Karpas-422 (cell line): ENCODE measurements at regions not wholly inside any gene's neighbourhood (a gene's known extent, or its start where the extent isn't known, plus 50 kb on each side); places are given as distances from the start of the nearest gene placed in this dataset.
"Not testable (repeated sequence)": the region's sequence is repeated elsewhere in the genome, so short reads cannot be mapped to it uniquely, and the experiment has no call there.

Experiments
- DNase-seq: peaks from one replicate; pipeline ENCODE4 v3.0.0-alpha.2; 2015
- H2AFZ ChIP-seq: fragments of 200-600 bp; sonication (generic); 2 replicates; pipeline ENCODE4 v1.6.1; 2014; ENCODE audit warnings: antibody characterized with exemption, low read length, mixed read lengths
- H3K27ac ChIP-seq: fragments of 200-600 bp; sonication (generic); 2 replicates; pipeline ENCODE4 v1.5.1; 2014; ENCODE audit warnings: mild to moderate bottlenecking, low read length, moderate library complexity
- H3K27me3 ChIP-seq: fragments of 200-600 bp; sonication (generic); 2 replicates; pipeline ENCODE4 v1.6.1; 2014; ENCODE audit warnings: low read length, mixed read lengths
- H3K36me3 ChIP-seq: fragments of 200-600 bp; sonication (generic); 2 replicates; pipeline ENCODE4 v1.6.1; 2014; ENCODE audit warnings: low read length, mixed read lengths; ENCODE audit not compliant: insufficient read depth
- H3K4me1 ChIP-seq: fragments of 200-600 bp; sonication (generic); 2 replicates; pipeline ENCODE4 v1.6.1; 2014; ENCODE audit warnings: mild to moderate bottlenecking, low read length, mixed read lengths
- H3K4me2 ChIP-seq: fragments of 200-600 bp; sonication (generic); 2 replicates; pipeline ENCODE4 v1.6.1; 2014; ENCODE audit warnings: low read length, low read depth, mild to moderate bottlenecking; ENCODE audit not compliant: poor library complexity, severe bottlenecking
- H3K4me3 ChIP-seq: fragments of 200-600 bp; sonication (generic); 2 replicates; pipeline ENCODE4 v1.5.1; 2014; ENCODE audit warnings: mild to moderate bottlenecking, antibody characterized with exemption, low read length, mixed read lengths
- H3K79me2 ChIP-seq: fragments of 200-600 bp; sonication (generic); 2 replicates; pipeline ENCODE4 v1.6.1; 2014; ENCODE audit warnings: mild to moderate bottlenecking, low read length, mixed read lengths
- H3K9ac ChIP-seq: fragments of 200-600 bp; sonication (generic); 2 replicates; pipeline ENCODE4 v1.6.0; 2014; ENCODE audit warnings: low read length
- H3K9me2 ChIP-seq: fragments of 200-600 bp; sonication (generic), shearing (Covaris generic); replicated peaks from 2 replicates; pipeline ENCODE4 v1.6.0; 2014; ENCODE audit warnings: mild to moderate bottlenecking, low read length, moderate library complexity; ENCODE audit not compliant: insufficient read depth
- H3K9me3 ChIP-seq: fragments of 300-700, 200-600 bp; sonication (generic); 2 replicates; pipeline ENCODE4 v1.6.1; 2014; ENCODE audit warnings: low read length, mixed read lengths
- H4K20me1 ChIP-seq: fragments of 200-600 bp; sonication (generic); 2 replicates; pipeline ENCODE4 v1.6.1; 2014; ENCODE audit warnings: mild to moderate bottlenecking, antibody characterized with exemption, low read length, low read depth; ENCODE audit not compliant: insufficient read depth

DNA sequence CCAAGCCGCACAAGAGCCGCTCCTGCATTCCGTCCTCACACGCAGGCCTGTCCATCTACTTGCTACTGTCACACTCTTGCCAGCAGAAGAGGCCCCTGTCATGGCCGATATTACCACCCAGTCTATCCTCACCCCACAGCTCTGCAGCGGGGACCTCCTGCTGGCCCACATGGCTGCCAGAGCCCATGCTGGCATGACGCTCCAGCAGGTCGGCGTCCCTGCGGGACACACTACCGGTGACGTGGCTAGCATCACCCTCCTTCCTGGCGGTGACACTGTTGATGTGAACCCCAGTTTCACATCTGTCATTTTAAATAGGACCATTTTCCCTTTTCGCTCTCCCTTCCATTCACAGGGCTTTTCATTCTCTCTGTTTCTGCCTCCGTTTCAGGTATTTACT is 530.0 kb downstream of the CWH43 start:
- H4K20me1 ChIP-seq, result not testable (repeated sequence)

DNA sequence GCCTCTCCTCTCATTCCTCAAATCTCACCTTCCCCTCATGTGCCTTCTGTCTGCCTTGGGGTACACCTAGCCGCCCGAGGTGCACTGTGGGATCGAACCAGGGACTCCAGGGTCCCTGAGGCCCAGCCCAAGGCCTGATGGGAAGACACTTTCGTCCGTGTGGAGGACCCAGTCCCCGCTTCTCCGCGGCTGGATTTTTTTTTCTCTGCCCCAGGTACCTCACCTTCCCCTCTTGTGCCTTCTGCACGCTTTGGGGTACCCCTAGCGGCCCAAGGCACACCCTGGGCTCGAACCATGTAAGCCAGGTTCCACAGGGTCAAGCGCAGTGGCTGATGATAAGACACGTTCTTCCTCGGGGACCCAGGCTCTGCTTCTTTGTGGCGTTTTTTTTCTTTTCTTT is 530.7 kb downstream of the CWH43 start:
- Histone ChIP-seq H4K20me1 (no peaks in the 10 kb centered on the region), H3K27ac (no peak overlapping the region), H3K9ac (no peak overlapping the region), H3K9me3 (peaks cover 22% of the 10 kb centered on the region; the same call in 1 of the 2 replicates), H3K36me3 (no peaks in the 10 kb centered on the region), H3K27me3 (no peaks in the 10 kb centered on the region), H3K9me2 (no peaks in the 10 kb centered on the region), H3K4me1 (no peaks in the 10 kb centered on the region), H2AFZ (no peak overlapping the region), H3K4me2 (no peak overlapping the region), H3K4me3 (no peak overlapping the region), H3K79me2 (no peaks in the 10 kb centered on the region)
- no peak for DNase-seq

More for the DNA sequence above, 530.0 kb downstream of the CWH43 start:
- not testable (repeated sequence) for H3K36me3 ChIP-seq, H3K9me2 ChIP-seq, H3K79me2 ChIP-seq, H2AFZ ChIP-seq, DNase-seq, H3K9ac ChIP-seq, H3K27me3 ChIP-seq, H3K27ac ChIP-seq, H3K4me1 ChIP-seq, H3K4me3 ChIP-seq, H3K4me2 ChIP-seq
- peaks cover 29% of the 10 kb centered on the region for H3K9me3 ChIP-seq

DNA sequence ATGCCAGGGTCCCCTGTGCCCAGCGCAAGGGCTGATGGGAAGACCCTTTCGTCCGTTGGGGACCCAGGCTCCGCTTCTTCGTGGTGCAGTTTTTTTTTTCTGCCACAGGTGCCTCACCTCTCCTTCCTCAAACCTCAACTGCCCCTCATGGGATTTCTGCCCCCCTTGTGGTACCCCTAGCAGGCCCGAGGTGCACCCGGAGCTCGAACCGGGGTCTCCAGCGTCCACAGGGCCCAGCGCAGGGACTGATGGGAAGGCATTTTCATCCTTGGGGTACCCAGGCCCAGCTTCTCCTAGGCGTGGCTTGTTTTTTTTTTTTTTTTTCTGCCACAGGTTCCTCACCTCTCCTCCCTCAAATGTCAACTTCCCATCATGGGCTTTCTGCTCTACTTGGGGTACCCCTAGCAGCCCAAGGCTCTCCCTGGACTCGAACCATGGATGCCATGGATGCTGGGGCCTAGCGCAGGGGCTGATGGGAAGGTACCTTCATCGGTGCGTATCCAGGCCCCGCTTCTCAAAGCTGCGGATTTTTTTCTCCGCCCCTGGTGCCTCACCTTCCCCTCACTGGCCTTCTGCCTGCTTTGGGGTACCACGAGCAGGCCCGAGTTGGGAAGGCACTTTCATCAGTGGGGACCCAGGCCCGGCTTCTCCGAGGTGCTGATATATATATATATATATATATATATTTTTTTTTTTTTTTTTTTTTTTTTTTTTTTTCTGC is 531.6 kb downstream of the CWH43 start:
- not testable (repeated sequence) for H3K4me1 ChIP-seq
- peaks cover 15% of the 10 kb centered on the region; the same call in 1 of the 2 replicates for H3K9me3 ChIP-seq

DNA sequence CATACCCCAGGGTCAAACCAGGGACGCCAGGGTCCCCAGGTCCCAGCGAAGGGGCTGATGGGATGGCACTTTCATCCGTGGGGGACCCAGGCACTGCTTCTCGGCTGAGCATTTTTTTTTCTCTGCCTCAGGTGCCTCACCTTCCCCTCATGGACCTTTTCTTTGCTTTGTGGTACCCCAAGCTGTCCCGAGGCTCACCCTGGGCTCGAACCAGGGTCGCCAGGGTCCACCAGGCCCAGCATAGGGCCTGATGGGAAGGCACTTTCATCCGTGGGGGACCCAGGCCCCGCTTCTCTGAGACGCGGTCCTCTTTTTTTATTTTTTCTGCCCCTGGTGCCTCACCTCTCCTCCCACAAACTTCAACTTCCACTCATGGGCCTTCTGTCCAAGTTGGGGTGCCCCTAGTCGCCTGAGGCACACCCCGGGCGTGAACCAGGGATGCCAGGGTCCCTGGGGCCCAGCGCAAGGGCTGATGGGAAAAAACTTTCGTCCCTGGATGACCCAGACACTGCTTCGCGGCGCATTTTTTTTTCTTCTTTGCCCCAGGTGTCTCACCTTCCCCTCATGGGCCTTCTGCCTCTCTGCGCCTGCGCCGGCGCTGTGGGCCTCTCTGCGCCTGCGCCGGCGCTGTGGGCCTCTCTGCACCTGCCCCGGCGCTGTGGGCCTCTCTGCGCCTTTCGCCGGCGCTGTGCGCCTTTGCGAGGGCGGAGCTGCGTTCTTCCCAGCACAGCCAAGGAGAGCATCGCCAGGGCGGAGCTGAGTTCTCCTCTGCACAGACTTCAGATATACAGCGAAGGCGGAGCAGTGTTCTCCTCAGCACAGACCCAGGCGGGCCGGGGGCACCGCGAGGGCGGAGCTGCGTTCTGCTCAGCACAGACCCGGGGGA is 533.3 kb downstream of the CWH43 start:
- not testable (repeated sequence) for H3K9ac ChIP-seq, H4K20me1 ChIP-seq, H3K4me2 ChIP-seq, H2AFZ ChIP-seq, DNase-seq, H3K27ac ChIP-seq, H3K9me3 ChIP-seq, H3K9me2 ChIP-seq, H3K4me1 ChIP-seq, H3K4me3 ChIP-seq, H3K27me3 ChIP-seq, H3K36me3 ChIP-seq, H3K79me2 ChIP-seq

More for the DNA sequence above, 531.6 kb downstream of the CWH43 start:
- H3K79me2 ChIP-seq, H3K27me3 ChIP-seq, H4K20me1 ChIP-seq, H3K36me3 ChIP-seq, H3K4me2 ChIP-seq, H3K9ac ChIP-seq, H3K4me3 ChIP-seq, H3K9me2 ChIP-seq, DNase-seq, H3K27ac ChIP-seq, H2AFZ ChIP-seq: not testable (repeated sequence)

DNA sequence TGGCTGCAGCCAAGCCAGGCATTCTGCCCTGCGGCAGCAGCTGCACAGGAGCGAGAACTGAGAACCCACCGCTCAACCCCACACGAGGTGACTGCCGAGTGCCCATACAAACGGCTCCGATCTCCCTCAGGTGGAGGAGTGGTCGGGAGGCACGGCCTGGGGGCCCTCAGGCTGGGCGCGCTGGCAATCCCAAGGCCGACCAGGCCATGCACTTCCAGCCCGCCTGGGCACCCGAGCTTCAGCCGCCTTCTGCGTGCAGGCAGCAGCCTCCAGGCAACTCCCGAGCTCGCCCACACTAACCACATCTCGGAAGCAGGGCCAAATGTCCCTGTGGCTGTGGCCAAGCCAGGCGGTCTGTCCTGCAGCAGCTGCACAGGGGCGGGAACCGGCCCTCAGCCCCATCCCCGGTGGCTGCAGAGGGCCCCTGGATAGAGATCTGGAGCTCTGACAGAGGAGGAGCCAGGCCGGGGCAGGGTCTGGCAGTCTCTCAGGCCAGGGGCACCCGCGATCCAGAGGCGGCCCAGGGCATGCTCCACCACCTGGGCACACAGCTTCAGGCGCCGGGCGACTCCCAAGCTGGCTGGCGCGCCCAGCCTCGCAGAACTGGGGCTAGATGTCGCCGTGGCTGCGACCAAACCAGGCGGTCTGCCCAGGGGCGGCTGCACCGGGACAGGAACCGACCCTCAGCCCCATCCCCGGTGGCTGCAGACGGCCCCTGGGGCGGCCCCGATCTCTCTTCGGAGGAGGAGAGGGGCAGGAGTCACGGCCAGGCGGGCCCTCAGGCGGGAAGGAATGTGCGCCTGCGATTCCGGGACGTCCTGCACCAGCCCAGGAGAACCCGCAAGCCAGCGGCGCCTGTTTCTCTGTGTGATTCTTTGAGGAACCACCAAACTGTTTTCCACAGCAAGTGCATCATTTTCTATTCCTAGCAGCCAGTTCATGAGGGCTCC is 538.0 kb downstream of the CWH43 start:
- H3K9ac ChIP-seq, H3K27me3 ChIP-seq: not testable (repeated sequence)

DNA sequence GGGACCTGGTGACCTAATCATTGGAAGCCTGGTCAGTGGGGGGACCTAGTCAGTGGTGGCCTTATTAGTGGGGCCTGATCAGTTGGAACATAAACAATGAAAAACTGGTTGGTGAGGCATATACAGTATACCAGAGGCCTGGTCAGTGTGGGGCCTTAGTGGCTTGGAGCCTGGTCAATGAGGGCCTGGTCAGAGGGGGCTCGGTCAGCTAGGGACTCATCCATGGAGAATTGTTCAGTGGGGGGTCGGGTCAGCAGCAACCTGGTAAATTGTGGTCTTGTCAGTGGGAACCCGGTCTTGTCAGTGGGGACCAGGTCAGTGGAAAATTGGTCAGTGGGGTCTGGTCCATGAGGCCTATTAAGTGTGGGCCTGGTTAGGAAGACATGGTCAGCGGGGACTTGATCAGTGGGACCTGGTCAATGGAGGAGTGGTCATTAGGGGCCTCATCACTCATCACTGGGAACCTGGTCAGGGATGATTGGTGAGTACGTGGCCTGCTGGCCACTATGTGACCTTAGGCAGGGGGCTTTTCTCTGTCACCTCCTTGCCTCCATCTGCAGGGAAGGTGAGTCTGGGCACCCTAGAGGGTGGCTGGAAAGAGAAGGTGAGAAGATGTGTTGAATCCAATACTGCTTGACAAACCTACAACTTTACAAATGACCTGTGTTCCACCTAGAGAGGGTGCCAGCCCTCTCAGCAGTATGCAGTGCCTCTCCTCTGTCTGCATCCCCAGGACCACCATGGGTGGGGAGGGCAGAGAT is 573.0 kb downstream of the CWH43 start:
- H3K4me1 ChIP-seq, result not testable (repeated sequence)

More for the DNA sequence above, 538.0 kb downstream of the CWH43 start:
- not testable (repeated sequence) for H4K20me1 ChIP-seq, H3K9me3 ChIP-seq, H3K79me2 ChIP-seq, H3K4me3 ChIP-seq, H3K36me3 ChIP-seq, H2AFZ ChIP-seq, H3K9me2 ChIP-seq, H3K27ac ChIP-seq, H3K4me2 ChIP-seq, H3K4me1 ChIP-seq, DNase-seq

DNA sequence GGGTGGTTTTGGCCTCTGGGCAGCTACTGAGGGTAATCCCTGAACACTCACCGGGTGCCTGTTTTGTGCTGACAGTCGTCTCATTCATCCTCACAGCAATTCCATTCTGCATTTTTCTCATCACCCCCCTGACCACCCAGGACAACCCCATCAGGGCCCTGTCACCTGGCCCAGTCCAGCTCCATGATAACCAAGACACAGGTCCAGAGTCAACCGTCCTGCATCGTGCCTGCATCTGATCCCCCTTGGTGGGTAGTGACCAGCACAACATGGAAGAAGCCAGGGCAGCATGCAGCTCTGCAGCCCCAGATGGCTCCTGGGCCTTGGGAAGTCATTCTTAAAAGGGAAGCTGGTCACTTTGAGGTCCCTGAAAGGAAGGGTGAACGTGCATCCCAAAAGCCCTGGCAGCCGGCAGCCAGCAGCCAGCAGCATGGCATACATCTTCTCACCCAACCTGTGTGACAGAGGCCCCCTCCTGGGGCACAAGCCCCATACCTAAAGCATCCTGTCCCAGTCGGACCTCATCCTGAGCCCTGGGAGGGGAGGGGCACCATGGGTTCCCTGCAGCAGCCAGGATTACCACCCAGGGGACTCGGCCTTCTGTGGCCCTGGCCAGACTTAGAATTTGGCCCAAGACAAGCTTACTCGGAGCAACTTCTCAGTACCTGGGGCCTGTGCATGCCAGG is 574.2 kb downstream of the CWH43 start:
- H3K4me2 ChIP-seq, H4K20me1 ChIP-seq, H3K36me3 ChIP-seq, DNase-seq, H3K9me3 ChIP-seq, H3K27ac ChIP-seq, H3K27me3 ChIP-seq, H3K9ac ChIP-seq, H2AFZ ChIP-seq, H3K79me2 ChIP-seq, H3K4me1 ChIP-seq, H3K4me3 ChIP-seq, H3K9me2 ChIP-seq: not testable (repeated sequence)

More for the DNA sequence above, 573.0 kb downstream of the CWH43 start:
- not testable (repeated sequence) for DNase-seq, H3K9me3 ChIP-seq, H3K9ac ChIP-seq, H3K4me3 ChIP-seq, H3K27ac ChIP-seq, H4K20me1 ChIP-seq, H3K4me2 ChIP-seq, H3K79me2 ChIP-seq, H3K36me3 ChIP-seq, H2AFZ ChIP-seq, H3K9me2 ChIP-seq, H3K27me3 ChIP-seq
